ENCODE measurements at regions not wholly inside any gene's neighbourhood (a gene's known extent, or its start where the extent isn't known, plus 50 kb on each side); places are given as distances from the start of the nearest gene placed in this dataset.
"Not testable (repeated sequence)": the region's sequence is repeated elsewhere in the genome, so short reads cannot be mapped to it uniquely, and the experiment has no call there.

GRCh38 chr6:19204445-19204844 lies 632.7 kb upstream of the ID4 start:
- no peak overlapping the region for H3K27ac ChIP-seq (ENCODE audit: low read depth, low read length)
- no peaks in the 10 kb centered on the region for H3K4me1 ChIP-seq (ENCODE audit: control insufficient read depth, insufficient read depth, low read length)
- no peaks in the 10 kb centered on the region for H3K36me3 ChIP-seq (ENCODE audit: control insufficient read depth, insufficient read depth, low read length)
- no peaks in the 10 kb centered on the region for H3K27me3 ChIP-seq (ENCODE audit: control insufficient read depth, insufficient read depth, low read length)
- no peak overlapping the region for H3K4me3 ChIP-seq (ENCODE audit: low read length)
- no peak overlapping the region for H3K9ac ChIP-seq (ENCODE audit: low read length)

GRCh38 chr6:19205076-19205475 lies 632.1 kb upstream of the ID4 start:
- H3K9ac ChIP-seq (ENCODE audit: low read length) = no peak overlapping the region
- no peak overlapping the region for H3K4me3 ChIP-seq (ENCODE audit: low read length)
- no peaks in the 10 kb centered on the region for H3K4me1 ChIP-seq (ENCODE audit: control insufficient read depth, insufficient read depth, low read length)
- H3K27ac ChIP-seq (ENCODE audit: low read depth, low read length) = no peak overlapping the region
- no peaks in the 10 kb centered on the region for H3K36me3 ChIP-seq (ENCODE audit: control insufficient read depth, insufficient read depth, low read length)
- no peaks in the 10 kb centered on the region for H3K27me3 ChIP-seq (ENCODE audit: control insufficient read depth, insufficient read depth, low read length)

- no peak overlapping the region for H3K27ac ChIP-seq (ENCODE audit: low read depth, low read length)
- no peaks in the 10 kb centered on the region for H3K36me3 ChIP-seq (ENCODE audit: control insufficient read depth, insufficient read depth, low read length)
- no peaks in the 10 kb centered on the region for H3K4me1 ChIP-seq (ENCODE audit: control insufficient read depth, insufficient read depth, low read length)
- no peak overlapping the region for H3K9ac ChIP-seq (ENCODE audit: low read length)
- H3K27me3 ChIP-seq (ENCODE audit: control insufficient read depth, insufficient read depth, low read length) = no peaks in the 10 kb centered on the region
- H3K4me3 ChIP-seq (ENCODE audit: low read length) = no peak overlapping the region
Observed at GRCh38 chr6:19209202-19209601, 628.0 kb upstream of the ID4 start.

GRCh38 chr6:19210849-19211590 lies 626.1 kb upstream of the ID4 start:
- no peak overlapping the region for H3K9ac ChIP-seq (ENCODE audit: low read length)

GRCh38 chr6:19214231-19214630 lies 622.9 kb upstream of the ID4 start:
- Histone ChIP-seq H3K27me3 (ENCODE audit: control insufficient read depth, insufficient read depth, low read length) (no peaks in the 10 kb centered on the region), H3K4me1 (ENCODE audit: control insufficient read depth, insufficient read depth, low read length) (no peaks in the 10 kb centered on the region), H3K36me3 (ENCODE audit: control insufficient read depth, insufficient read depth, low read length) (no peaks in the 10 kb centered on the region), H3K9ac (ENCODE audit: low read length) (no peak overlapping the region), H3K4me3 (ENCODE audit: low read length) (no peak overlapping the region), H3K27ac (ENCODE audit: low read depth, low read length) (no peak overlapping the region)

More at GRCh38 chr6:19210849-19211590, 626.1 kb upstream of the ID4 start:
- Histone ChIP-seq H3K4me3 (ENCODE audit: low read length) (no peak overlapping the region), H3K27me3 (ENCODE audit: control insufficient read depth, insufficient read depth, low read length) (no peaks in the 10 kb centered on the region), H3K27ac (ENCODE audit: low read depth, low read length) (no peak overlapping the region), H3K36me3 (ENCODE audit: control insufficient read depth, insufficient read depth, low read length) (no peaks in the 10 kb centered on the region), H3K4me1 (ENCODE audit: control insufficient read depth, insufficient read depth, low read length) (no peaks in the 10 kb centered on the region)

- no peaks in the 10 kb centered on the region for H3K36me3 ChIP-seq (ENCODE audit: control insufficient read depth, insufficient read depth, low read length)
- no peak overlapping the region for H3K27ac ChIP-seq (ENCODE audit: low read depth, low read length)
- no peaks in the 10 kb centered on the region for H3K27me3 ChIP-seq (ENCODE audit: control insufficient read depth, insufficient read depth, low read length)
- no peak overlapping the region for H3K9ac ChIP-seq (ENCODE audit: low read length)
- no peaks in the 10 kb centered on the region for H3K4me1 ChIP-seq (ENCODE audit: control insufficient read depth, insufficient read depth, low read length)
- H3K4me3 ChIP-seq (ENCODE audit: low read length) = no peak overlapping the region
Observed at GRCh38 chr6:19219931-19220330, 617.2 kb upstream of the ID4 start.

- H3K9ac ChIP-seq (ENCODE audit: low read length) = no peak overlapping the region
Observed at GRCh38 chr6:19231878-19232561, 605.1 kb upstream of the ID4 start.

GRCh38 chr6:19245656-19246055 lies 591.5 kb upstream of the ID4 start:
- Histone ChIP-seq H3K36me3 (ENCODE audit: control insufficient read depth, insufficient read depth, low read length) (no peaks in the 10 kb centered on the region), H3K4me3 (ENCODE audit: low read length) (no peak overlapping the region), H3K9ac (ENCODE audit: low read length) (no peak overlapping the region), H3K4me1 (ENCODE audit: control insufficient read depth, insufficient read depth, low read length) (no peaks in the 10 kb centered on the region), H3K27me3 (ENCODE audit: control insufficient read depth, insufficient read depth, low read length) (no peaks in the 10 kb centered on the region), H3K27ac (ENCODE audit: low read depth, low read length) (no peak overlapping the region)

More at GRCh38 chr6:19231878-19232561, 605.1 kb upstream of the ID4 start:
- Histone ChIP-seq H3K27me3 (ENCODE audit: control insufficient read depth, insufficient read depth, low read length) (no peaks in the 10 kb centered on the region), H3K27ac (ENCODE audit: low read depth, low read length) (peak overlapping the region; percentile 45), H3K4me3 (ENCODE audit: low read length) (no peak overlapping the region), H3K4me1 (ENCODE audit: control insufficient read depth, insufficient read depth, low read length) (no peaks in the 10 kb centered on the region), H3K36me3 (ENCODE audit: control insufficient read depth, insufficient read depth, low read length) (no peaks in the 10 kb centered on the region)

GRCh38 chr6:19247181-19247580 lies 590.0 kb upstream of the ID4 start:
- H3K27me3 ChIP-seq (ENCODE audit: control insufficient read depth, insufficient read depth, low read length); H3K36me3 ChIP-seq (ENCODE audit: control insufficient read depth, insufficient read depth, low read length); H3K4me3 ChIP-seq (ENCODE audit: low read length); H3K4me1 ChIP-seq (ENCODE audit: control insufficient read depth, insufficient read depth, low read length); H3K27ac ChIP-seq (ENCODE audit: low read depth, low read length); H3K9ac ChIP-seq (ENCODE audit: low read length): not testable (repeated sequence)

GRCh38 chr6:19256123-19256522 lies 581.0 kb upstream of the ID4 start:
- not testable (repeated sequence) for H3K9ac ChIP-seq (ENCODE audit: low read length); H3K4me1 ChIP-seq (ENCODE audit: control insufficient read depth, insufficient read depth, low read length); H3K27ac ChIP-seq (ENCODE audit: low read depth, low read length); H3K4me3 ChIP-seq (ENCODE audit: low read length); H3K36me3 ChIP-seq (ENCODE audit: control insufficient read depth, insufficient read depth, low read length); H3K27me3 ChIP-seq (ENCODE audit: control insufficient read depth, insufficient read depth, low read length)

GRCh38 chr6:19261642-19262041 lies 575.5 kb upstream of the ID4 start:
- no peak overlapping the region for H3K4me3 ChIP-seq (ENCODE audit: low read length)
- H3K9ac ChIP-seq (ENCODE audit: low read length) = no peak overlapping the region
- H3K27me3 ChIP-seq (ENCODE audit: control insufficient read depth, insufficient read depth, low read length) = no peaks in the 10 kb centered on the region
- H3K4me1 ChIP-seq (ENCODE audit: control insufficient read depth, insufficient read depth, low read length) = no peaks in the 10 kb centered on the region
- H3K27ac ChIP-seq (ENCODE audit: low read depth, low read length) = no peak overlapping the region
- H3K36me3 ChIP-seq (ENCODE audit: control insufficient read depth, insufficient read depth, low read length) = no peaks in the 10 kb centered on the region

GRCh38 chr6:19268117-19268516 lies 569.1 kb upstream of the ID4 start:
- Histone ChIP-seq H3K4me1 (ENCODE audit: control insufficient read depth, insufficient read depth, low read length) (no peaks in the 10 kb centered on the region), H3K36me3 (ENCODE audit: control insufficient read depth, insufficient read depth, low read length) (no peaks in the 10 kb centered on the region), H3K27me3 (ENCODE audit: control insufficient read depth, insufficient read depth, low read length) (no peaks in the 10 kb centered on the region), H3K9ac (ENCODE audit: low read length) (no peak overlapping the region), H3K4me3 (ENCODE audit: low read length) (no peak overlapping the region), H3K27ac (ENCODE audit: low read depth, low read length) (no peak overlapping the region)

GRCh38 chr6:19268718-19269117 lies 568.5 kb upstream of the ID4 start:
- Histone ChIP-seq H3K36me3 (ENCODE audit: control insufficient read depth, insufficient read depth, low read length) (no peaks in the 10 kb centered on the region), H3K27ac (ENCODE audit: low read depth, low read length) (no peak overlapping the region), H3K27me3 (ENCODE audit: control insufficient read depth, insufficient read depth, low read length) (no peaks in the 10 kb centered on the region), H3K4me3 (ENCODE audit: low read length) (no peak overlapping the region), H3K9ac (ENCODE audit: low read length) (no peak overlapping the region), H3K4me1 (ENCODE audit: control insufficient read depth, insufficient read depth, low read length) (no peaks in the 10 kb centered on the region)
